B cell (primary cell): ENCODE measurements at regions not wholly inside any gene's neighbourhood (a gene's known extent, or its start where the extent isn't known, plus 50 kb on each side); places are given as distances from the start of the nearest gene placed in this dataset.

Experiments used
- CTCF ChIP-seq: fragments of 200-600 bp; IDR thresholded peaks from one replicate; pipeline ENCODE4 v1.8.0; 2022; ENCODE audit warnings: antibody characterized with exemption, mild to moderate bottlenecking
- EZH2 ChIP-seq: IDR thresholded peaks from 2 replicates; pipeline ENCODE4 v1.6.1; 2012; ENCODE audit warnings: borderline replicate concordance, low read depth, mild to moderate bottlenecking, moderate library complexity, low read length; ENCODE audit not compliant: insufficient read depth, poor library complexity, severe bottlenecking

- TF ChIP-seq CTCF (no peak), EZH2 (no peak)
Measured at GRCh38 chr4:73681776-73682175, 58.6 kb upstream of the CXCL8 start.
